ENCODE measurements at regions not wholly inside any gene's neighbourhood (a gene's known extent, or its start where the extent isn't known, plus 50 kb on each side); places are given as distances from the start of the nearest gene placed in this dataset.

- Mint-ChIP-seq H3K36me3 (ENCODE audit: low read depth) (no peaks in the 10 kb centered on the region), H3K4me3 (no peak overlapping the region), H3K9me3 (peaks cover 2% of the 10 kb centered on the region), H3K27me3 (ENCODE audit: low read depth) (peaks cover 19% of the 10 kb centered on the region), H3K27ac (peak overlapping the region in 1 of 3 experiments; percentile 25), H3K4me1 (peaks cover 51% of the 10 kb centered on the region)
- TF ChIP-seq CTCF (IDR thresholded peaks at IDR 0.05; ENCODE audit: unreplicated experiment in 3 of 3), result no peak
These were observed 94.5 kb upstream of the RMDN2 start for GRCh38 chr2:37830636-37831035.

- Mint-ChIP-seq H3K27ac (peak overlapping the region in 1 of 3 experiments; percentile 17), H3K9me3 (peaks cover 2% of the 10 kb centered on the region), H3K36me3 (ENCODE audit: low read depth) (no peaks in the 10 kb centered on the region), H3K27me3 (ENCODE audit: low read depth) (peaks cover 19% of the 10 kb centered on the region), H3K4me3 (peak overlapping the region in 1 of 3 experiments; percentile 24), H3K4me1 (peaks cover 47% of the 10 kb centered on the region)
- TF ChIP-seq CTCF (IDR thresholded peaks at IDR 0.05; ENCODE audit: unreplicated experiment in 3 of 3), result no peak
These were observed 93.9 kb upstream of the RMDN2 start for GRCh38 chr2:37831081-37831780.

- peaks cover 2% of the 10 kb centered on the region for H3K9me3 Mint-ChIP-seq
- H3K4me3 Mint-ChIP-seq, result no peak overlapping the region
- peak; percentile 66 to 78 (median 66) for TF ChIP-seq CTCF (IDR thresholded peaks at IDR 0.05; ENCODE audit: unreplicated experiment in 3 of 3)
- peaks cover 19% of the 10 kb centered on the region for H3K27me3 Mint-ChIP-seq (ENCODE audit: low read depth)
- peak overlapping the region in 2 of 3 experiments; percentile 8 to 12 for H3K27ac Mint-ChIP-seq
- H3K4me1 Mint-ChIP-seq, result peaks cover 43% of the 10 kb centered on the region
- no peaks in the 10 kb centered on the region for H3K36me3 Mint-ChIP-seq (ENCODE audit: low read depth)
These were observed 92.4 kb upstream of the RMDN2 start for GRCh38 chr2:37832590-37833197.

- H3K4me1 Mint-ChIP-seq, result peaks cover 43% of the 10 kb centered on the region
These were observed 91.7 kb upstream of the RMDN2 start for GRCh38 chr2:37833423-37833822.

GRCh38 chr2:37836270-37836669, 88.8 kb upstream of the RMDN2 start:
- no peak for TF ChIP-seq CTCF (IDR thresholded peaks at IDR 0.05; ENCODE audit: unreplicated experiment in 3 of 3)
- H3K27ac Mint-ChIP-seq, result no peak overlapping the region
- no peaks in the 10 kb centered on the region for H3K36me3 Mint-ChIP-seq (ENCODE audit: low read depth)
- no peak overlapping the region for H3K4me3 Mint-ChIP-seq
- H3K27me3 Mint-ChIP-seq (ENCODE audit: low read depth), result peaks cover 10% of the 10 kb centered on the region
- peaks cover 30% of the 10 kb centered on the region for H3K4me1 Mint-ChIP-seq
- H3K9me3 Mint-ChIP-seq, result no peaks in the 10 kb centered on the region

More at GRCh38 chr2:37833423-37833822, 91.7 kb upstream of the RMDN2 start:
- Mint-ChIP-seq H3K27ac (peak overlapping the region in 1 of 3 experiments; percentile 23), H3K36me3 (ENCODE audit: low read depth) (no peaks in the 10 kb centered on the region), H3K27me3 (ENCODE audit: low read depth) (peaks cover 16% of the 10 kb centered on the region), H3K9me3 (peaks cover 1% of the 10 kb centered on the region), H3K4me3 (no peak overlapping the region)
- TF ChIP-seq CTCF (IDR thresholded peaks at IDR 0.05; ENCODE audit: unreplicated experiment in 3 of 3), result no peak

Measured in nephron (organoid).